HepG2 (cell line): ENCODE measurements at regions not wholly inside any gene's neighbourhood (a gene's known extent, or its start where the extent isn't known, plus 50 kb on each side); places are given as distances from the start of the nearest gene placed in this dataset.

ENCODE experiments used
- ATAC-seq: fragments of 200-7000 bp; cut with Tn5 transposase; 3 replicates; pipeline ENCODE4 v1.9.1; 2020; ENCODE audit warnings: mild to moderate bottlenecking, moderate library complexity
- BruUV-seq: library from RNA; stranded (reverse); fragments of 400-500 nt; replicated peaks from 2 replicates; lab custom pipeline; 2021; lab: Mats Ljungman, UMichigan
- CTCF ChIA-PET: fragments of 300-600 bp; formaldehyde crosslinking; extraction: SDS; loops from one replicate; lab custom pipeline; 2021; ENCODE audit warnings: low total read pairs, inconsistent platforms, low intra/inter-chr PET ratio; lab: Yijun Ruan, JAX
- POLR2A ChIA-PET: fragments of 350-600 bp; sonication (Branson Sonifier 250); formaldehyde crosslinking; loops from one replicate; lab custom pipeline; 2020; ENCODE audit warnings: antibody characterized with exemption, inconsistent platforms; lab: Yijun Ruan, JAX
- DNase-seq: peaks from one replicate; pipeline ENCODE4 v3.0.0-alpha.2; 2015; ENCODE audit warnings: low spot score
- FAIRE-seq: peaks from 3 replicates; lab custom pipeline; 2011; peaks lifted over from hg19 to GRCh38; lab: Jason Lieb, UNC
- H2AFZ ChIP-seq: one replicate; pipeline ENCODE4 v1.6.1; 2011; ENCODE audit warnings: low read length, inconsistent platforms
- H3K27ac ChIP-seq: fragments of 300-600 bp; 3 replicates; pipeline ENCODE4 v1.8.0; 2011; ENCODE audit warnings: mixed run types, mild to moderate bottlenecking, mixed read lengths, low read length, inconsistent platforms; ENCODE audit not compliant: insufficient read depth; ENCODE audit errors: extremely low read length
- H3K27me3 ChIP-seq, 2 experiments: fragments of 200-600 bp in 1 of 2; 2 replicates in 1 of 2; 3 replicates in 1 of 2; pipeline versions ENCODE4 v1.6.0 to v1.8.0; 2011; ENCODE audit warnings: low read length in 2 of 2, mild to moderate bottlenecking in 2 of 2, moderate library complexity in 2 of 2, inconsistent platforms in 1 of 2; ENCODE audit not compliant: insufficient read depth in 2 of 2, control insufficient read depth in 1 of 2
- H3K36me3 ChIP-seq, 2 experiments: fragments of 200-600 bp in 1 of 2; replicated peaks in 1 of 2; 2 replicates in 1 of 2; 3 replicates in 1 of 2; pipeline versions ENCODE4 v1.5.1 to v1.8.0; 2011; ENCODE audit warnings: low read length in 2 of 2, inconsistent platforms in 1 of 2; ENCODE audit not compliant: insufficient read depth in 2 of 2, control insufficient read depth in 1 of 2
- H3K4me1 ChIP-seq: 2 replicates; pipeline ENCODE4 v1.5.1; 2012; ENCODE audit warnings: low read length, inconsistent platforms; ENCODE audit not compliant: insufficient read depth
- H3K4me2 ChIP-seq: 2 replicates; pipeline ENCODE4 v1.6.0; 2011; ENCODE audit warnings: low read depth, low read length, inconsistent platforms
- H3K4me3 ChIP-seq, 3 experiments: fragments of 200-600 bp in 1 of 3; sonication (generic), shearing (Covaris generic) in 1 of 3; replicated peaks in 1 of 3; 2 replicates each; pipeline ENCODE4 v1.5.1; 2011 to 2016; ENCODE audit warnings: low read length in 3 of 3, inconsistent platforms in 2 of 3, low read depth in 2 of 3, mild to moderate bottlenecking in 2 of 3, control low read depth in 1 of 3, mixed read lengths in 1 of 3; ENCODE audit not compliant: insufficient read depth in 1 of 3
- H3K79me2 ChIP-seq: one replicate; pipeline ENCODE4 v1.6.1; 2011; ENCODE audit warnings: low read length, inconsistent platforms; ENCODE audit not compliant: insufficient read depth
- H3K9ac ChIP-seq: 2 replicates; pipeline ENCODE4 v1.6.0; 2011; ENCODE audit warnings: mild to moderate bottlenecking, low read depth, low read length, inconsistent platforms; ENCODE audit not compliant: insufficient read depth
- H3K9me3 ChIP-seq: 2 replicates; pipeline ENCODE4 v1.5.1; 2012; ENCODE audit warnings: mild to moderate bottlenecking, low read length
- H4K20me1 ChIP-seq: 2 replicates; pipeline ENCODE4 v1.6.0; 2011; ENCODE audit warnings: inconsistent platforms, mild to moderate bottlenecking, low read length, moderate library complexity; ENCODE audit not compliant: insufficient read depth
- AHR ChIP-seq: IDR thresholded peaks from 2 replicates; pipeline ENCODE4 v1.6.1; 2018; ENCODE audit warnings: missing genetic modification reagents, missing compliant biosample characterization
- E2F5 ChIP-seq: sonication (generic); formaldehyde crosslinking; conservative IDR thresholded peaks from 2 replicates; pipeline ENCODE4 v1.4.0; 2020; ENCODE audit warnings: missing genetic modification reagents
- FOXP4 ChIP-seq: sonication (generic); formaldehyde crosslinking; IDR thresholded peaks from 2 replicates; pipeline ENCODE4 v1.4.0; 2020; ENCODE audit warnings: missing genetic modification reagents
- GTF2F1 ChIP-seq: fragments of 150-350 bp; IDR thresholded peaks from 2 replicates; pipeline ENCODE4 v1.6.1; 2014; ENCODE audit warnings: low read length
- HNF4A ChIP-seq: sonication (generic); formaldehyde crosslinking; IDR thresholded peaks from 2 replicates; pipeline ENCODE4 v1.4.0; 2020; ENCODE audit warnings: missing genetic modification reagents
- HOMEZ ChIP-seq: IDR thresholded peaks from 2 replicates; pipeline ENCODE4 v1.6.1; 2016; ENCODE audit warnings: low read depth
- RNF219 ChIP-seq: sonication (generic); formaldehyde crosslinking; IDR thresholded peaks from 2 replicates; pipeline ENCODE4 v1.5.0; 2020; ENCODE audit warnings: mild to moderate bottlenecking, missing genetic modification reagents
- SSRP1 ChIP-seq: IDR thresholded peaks from 2 replicates; pipeline ENCODE4 v1.6.1; 2016; ENCODE audit warnings: control low read depth
- ZNF512 ChIP-seq: sonication (generic); formaldehyde crosslinking; IDR thresholded peaks from 2 replicates; pipeline ENCODE4 v1.4.0; 2020; ENCODE audit warnings: mild to moderate bottlenecking, missing genetic modification reagents
- ZNF724P ChIP-seq: sonication (generic); formaldehyde crosslinking; IDR thresholded peaks from 2 replicates; pipeline ENCODE4 v1.8.0; 2022; ENCODE audit warnings: missing genetic modification reagents, borderline replicate concordance
- ZNF761 ChIP-seq: sonication (generic); formaldehyde crosslinking; conservative IDR thresholded peaks from 2 replicates; pipeline ENCODE4 v1.4.0; 2020; ENCODE audit warnings: mild to moderate bottlenecking, missing genetic modification reagents
- ZSCAN9 ChIP-seq: IDR thresholded peaks from 2 replicates; pipeline ENCODE4 v1.6.1; 2016; ENCODE audit warnings: borderline replicate concordance
- WGBS: methylation state at CpG from one replicate; pipeline ENCODE4 v1.1.6; 2017; ENCODE audit warnings: low lambda C conversion rate; 5-methylcytosine and 5-hydroxymethylcytosine counted together
- in situ Hi-C: cut with HindIII; loops from 2 replicates; pipeline ENCODE4 v1.10.0; 2017; ENCODE audit warnings: low pct_unique_long_range_greater_than_20kb; ENCODE audit not compliant: extremely low pct_ligation_motif_present
- intact Hi-C: fragments of 100-400 bp; cut with micrococcal nuclease; formaldehyde crosslinking; loops from one replicate; pipeline ENCODE4 v1.10.0; 2022; ENCODE audit not compliant: unreplicated experiment
- TF ChIP-seq, protein P1 (sequence below): sonication (generic); formaldehyde crosslinking; conservative IDR thresholded peaks from 2 replicates; pipeline ENCODE4 v1.8.0; 2022; ENCODE audit warnings: mild to moderate bottlenecking, moderate library complexity, missing genetic modification reagents

GRCh38 chr15:70488941-70489848, 274.2 kb downstream of the UACA start:
- Histone ChIP-seq H3K4me1 (peaks cover 5% of the 10 kb centered on the region), H2AFZ (no peak overlapping the region), H3K4me2 (no peak overlapping the region), H3K79me2 (no peaks in the 10 kb centered on the region), H4K20me1 (no peaks in the 10 kb centered on the region), H3K4me3 (no peak overlapping the region), H3K27ac (no peak overlapping the region), H3K9me3 (no peaks in the 10 kb centered on the region), H3K9ac (no peak overlapping the region), H3K36me3 (no peaks in the 10 kb centered on the region), H3K27me3 (peaks cover 0 to 27% of the 10 kb centered on the region in 2 experiments; a peak in 4 of 5 replicates)
- POLR2A ChIA-PET = no interaction called here
- WGBS = 35% methylated on average over 13 of the region's 15 CpGs
- ATAC-seq (no peak), FAIRE-seq (no peak), DNase-seq (no peak)
- intact Hi-C loops (loop anchor here (1.0 kb wide), 1 partner anchor 1014 kb away; no protein-coding TSS in a partner anchor), in situ Hi-C loops (loop anchor here (5.0 kb wide), 1 partner anchor 1012 kb away; no protein-coding TSS in a partner anchor)
- CTCF ChIA-PET = interaction anchor here (1.8 kb wide), 1 partner anchor 1011 kb away, joined by 8 read pairs; no protein-coding TSS in a partner anchor
- no TSS peak for BruUV-seq
- TF ChIP-seq FOXP4 = no peak
- no peak for TF ChIP-seq GTF2F1
- TF ChIP-seq ZNF512 (CRISPR knock-in tag) = no peak
- TF ChIP-seq HNF4A = no peak
- TF ChIP-seq RNF219 = no peak
- no peak for TF ChIP-seq AHR (CRISPR knock-in tag)
- no peak for TF ChIP-seq ZNF724P
- TF ChIP-seq ZSCAN9 (CRISPR knock-in tag) = no peak
- no peak for TF ChIP-seq SSRP1
- TF ChIP-seq HOMEZ (CRISPR knock-in tag) = no peak
- TF ChIP-seq, protein P1, sequence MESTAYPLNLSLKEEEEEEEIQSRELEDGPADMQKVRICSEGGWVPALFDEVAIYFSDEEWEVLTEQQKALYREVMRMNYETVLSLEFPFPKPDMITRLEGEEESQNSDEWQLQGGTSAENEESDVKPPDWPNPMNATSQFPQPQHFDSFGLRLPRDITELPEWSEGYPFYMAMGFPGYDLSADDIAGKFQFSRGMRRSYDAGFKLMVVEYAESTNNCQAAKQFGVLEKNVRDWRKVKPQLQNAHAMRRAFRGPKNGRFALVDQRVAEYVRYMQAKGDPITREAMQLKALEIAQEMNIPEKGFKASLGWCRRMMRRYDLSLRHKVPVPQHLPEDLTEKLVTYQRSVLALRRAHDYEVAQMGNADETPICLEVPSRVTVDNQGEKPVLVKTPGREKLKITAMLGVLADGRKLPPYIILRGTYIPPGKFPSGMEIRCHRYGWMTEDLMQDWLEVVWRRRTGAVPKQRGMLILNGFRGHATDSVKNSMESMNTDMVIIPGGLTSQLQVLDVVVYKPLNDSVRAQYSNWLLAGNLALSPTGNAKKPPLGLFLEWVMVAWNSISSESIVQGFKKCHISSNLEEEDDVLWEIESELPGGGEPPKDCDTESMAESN (CRISPR knock-in tag) = no peak
- no peak for TF ChIP-seq E2F5 (CRISPR knock-in tag)
- no peak for TF ChIP-seq ZNF761
